Activated CD8-positive, alpha-beta memory T cell treated with anti-CD3 and anti-CD28 coated beads, Interleukin-2, amount 50 U/mL, for 1 hour (primary cell): ENCODE measurements at regions not wholly inside any gene's neighbourhood (a gene's known extent, or its start where the extent isn't known, plus 50 kb on each side); places are given as distances from the start of the nearest gene placed in this dataset.
A peak's percentile ranks its signal among the peaks of the same experiment; 100 is the strongest.
"Not testable (repeated sequence)": the region's sequence is repeated elsewhere in the genome, so short reads cannot be mapped to it uniquely, and the experiment has no call there.

Source experiments
- DNase-seq: peaks from one replicate; pipeline ENCODE4 v3.0.0-alpha.2; 2020; ENCODE audit errors: extremely low read depth

DNA sequence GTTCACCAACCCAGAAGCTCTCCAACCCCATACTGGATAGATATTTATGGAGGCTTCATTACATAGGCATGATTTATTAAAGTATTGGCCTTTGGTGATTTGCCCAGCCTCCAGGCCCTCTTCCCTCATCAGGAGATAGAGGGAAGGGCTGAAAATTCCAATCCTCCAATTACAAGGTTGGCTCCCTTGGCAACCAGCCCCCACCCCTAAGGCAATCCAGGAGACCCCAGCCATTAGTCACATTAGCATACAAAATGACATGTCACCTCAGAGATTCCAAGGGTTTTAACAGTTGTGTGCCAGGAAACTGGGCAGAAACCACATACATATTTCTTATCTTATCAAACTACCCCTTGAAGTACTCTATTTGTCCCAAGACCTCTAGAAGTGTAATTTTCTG lies 210.0 kb downstream of the HINT1 start:
- no peak for DNase-seq

GRCh38 chr5:130954336-130954735 lies 210.7 kb downstream of the HINT1 start:
- DNase-seq, result no peak

DNA sequence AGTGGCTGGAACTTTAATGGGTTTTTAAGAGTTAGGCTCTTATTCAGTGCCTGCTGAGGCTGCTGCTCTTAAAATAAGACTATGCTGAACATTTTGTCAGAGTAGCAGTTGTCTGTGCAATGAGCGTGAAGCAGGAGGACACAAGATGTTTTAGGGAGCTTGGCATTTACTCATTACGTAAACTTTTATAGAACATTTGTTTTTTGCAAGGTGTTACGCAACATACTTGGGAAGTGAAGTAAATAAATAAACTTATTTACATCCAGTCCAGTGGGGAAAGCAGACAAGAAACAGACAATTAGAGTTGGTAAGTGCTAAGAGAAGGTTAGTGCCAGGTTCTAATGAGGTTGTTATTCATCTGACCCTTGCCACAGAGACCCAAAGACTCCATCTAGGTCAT lies 226.0 kb downstream of the HINT1 start:
- DNase-seq, result no peak

GRCh38 chr5:130937046-130937445 lies 228.0 kb downstream of the HINT1 start:
- DNase-seq, result no peak

DNA sequence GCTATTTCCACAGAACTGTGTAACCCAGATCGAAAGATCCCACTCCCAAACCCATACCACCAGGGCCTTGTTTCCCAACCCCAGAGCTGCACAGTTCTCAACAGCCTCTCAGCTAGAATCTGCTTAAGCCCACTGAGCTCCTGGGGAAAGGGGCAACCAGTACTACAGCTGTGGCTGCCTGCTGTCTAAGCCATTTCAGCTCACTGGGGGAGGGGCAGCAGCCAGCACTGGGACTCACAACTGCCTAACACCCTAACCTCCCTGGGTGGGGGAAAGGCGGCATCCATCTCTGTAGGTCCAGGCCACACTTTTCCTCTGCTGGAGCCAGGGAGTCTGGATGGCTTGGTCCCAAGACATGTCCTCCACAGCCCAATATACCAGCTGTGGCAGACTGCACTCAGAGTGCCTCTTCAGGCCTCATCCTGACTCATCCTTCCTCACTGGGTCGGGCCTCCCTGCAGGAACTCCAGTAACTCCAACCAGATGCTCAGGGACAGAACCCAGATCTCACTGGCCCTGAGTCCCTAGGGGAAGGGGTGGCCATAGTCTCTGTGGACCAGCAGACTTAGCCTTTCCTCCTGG lies 241.4 kb downstream of the HINT1 start:
- no peak for DNase-seq

- DNase-seq, result no peak
Observed at GRCh38 chr5:130912088-130912487, 253.0 kb downstream of the HINT1 start.

DNA sequence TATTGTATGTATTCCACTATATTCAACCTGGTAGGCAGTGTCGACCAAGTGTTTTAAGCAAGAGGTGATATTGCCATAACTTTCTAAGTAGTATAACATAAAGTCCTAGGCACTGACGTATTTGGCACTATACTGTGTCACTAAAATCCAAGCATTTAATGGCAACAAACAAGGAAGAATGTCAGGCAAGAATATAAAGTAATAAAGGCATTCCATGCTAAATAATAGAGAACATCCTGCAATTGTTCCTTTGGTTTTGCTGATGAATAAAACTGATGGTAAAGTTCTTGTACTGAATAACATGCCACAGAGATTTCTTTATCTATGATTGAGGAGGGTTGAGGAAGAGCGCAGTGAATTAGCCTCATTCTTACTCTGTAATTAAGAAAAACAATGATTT lies 256.9 kb downstream of the HINT1 start:
- no peak for DNase-seq

GRCh38 chr5:130897537-130898195 lies 267.4 kb downstream of the HINT1 start:
- not testable (repeated sequence) for DNase-seq

GRCh38 chr5:130897181-130897536 lies 267.9 kb downstream of the HINT1 start:
- not testable (repeated sequence) for DNase-seq

DNA sequence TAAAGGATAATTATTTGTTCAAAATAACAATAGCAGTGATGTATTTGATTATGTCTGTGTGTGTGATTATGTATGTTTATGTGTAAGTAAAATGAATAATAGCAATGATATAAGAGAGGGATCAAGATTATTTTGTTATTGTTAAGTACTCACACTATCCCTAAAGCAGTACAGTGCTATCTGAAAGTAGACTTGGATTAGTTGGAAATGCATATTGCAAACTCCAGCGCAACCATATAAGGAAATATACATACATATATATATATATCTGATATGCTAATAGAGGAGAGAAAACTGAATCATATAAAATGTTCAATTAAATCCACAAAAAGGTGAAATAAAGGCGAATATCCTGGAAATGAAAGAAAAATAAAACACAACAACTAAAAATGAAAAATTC lies 268.4 kb downstream of the HINT1 start:
- DNase-seq, result no peak

GRCh38 chr5:130893006-130893405 lies 272.1 kb downstream of the HINT1 start:
- no peak for DNase-seq

GRCh38 chr5:130890610-130891009 lies 274.4 kb downstream of the HINT1 start:
- no peak for DNase-seq

GRCh38 chr5:130885691-130886090 lies 279.4 kb downstream of the HINT1 start:
- DNase-seq, result no peak

DNA sequence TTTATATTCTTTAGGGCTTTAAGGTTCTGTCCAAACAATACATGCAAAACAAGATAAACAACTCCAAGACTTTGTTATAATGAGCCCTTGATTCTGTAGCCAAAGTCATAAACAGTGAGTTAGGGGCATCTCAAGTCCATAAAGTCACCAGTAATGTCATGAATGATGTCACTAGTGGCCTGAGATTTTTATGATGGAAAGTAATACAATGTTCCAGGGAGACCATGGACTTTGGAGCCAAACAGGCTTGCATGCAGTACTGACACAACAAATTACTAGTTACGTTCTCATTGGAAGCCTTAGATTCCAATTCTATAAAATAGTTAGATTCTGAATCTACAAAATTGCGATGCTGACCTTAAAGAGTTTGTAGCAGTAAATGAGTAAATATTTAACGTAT lies 280.0 kb downstream of the HINT1 start:
- DNase-seq, result no peak

DNA sequence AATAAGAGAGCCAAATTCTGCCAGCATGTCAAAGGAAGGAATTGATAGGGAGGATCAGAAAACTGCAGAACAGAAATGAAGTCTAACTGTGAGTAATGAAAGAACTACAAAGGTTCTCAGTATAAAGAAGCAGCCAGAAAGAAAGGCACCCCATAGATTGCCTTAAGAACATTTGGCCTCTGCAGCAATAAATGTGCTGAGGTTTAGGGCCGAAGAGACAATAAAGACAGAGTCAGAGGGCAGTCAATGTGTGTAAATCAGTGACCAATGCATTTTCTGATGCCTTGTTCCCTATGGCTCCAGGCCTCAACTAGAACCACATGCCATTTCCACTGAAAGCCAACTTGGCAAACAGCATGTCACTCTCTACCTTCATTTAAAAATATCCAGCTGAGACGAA lies 281.0 kb downstream of the HINT1 start:
- DNase-seq, result no peak

GRCh38 chr5:130875656-130876055 lies 289.4 kb downstream of the HINT1 start:
- DNase-seq, result no peak

- DNase-seq, result no peak
Observed at GRCh38 chr5:130874861-130875417, 290.1 kb downstream of the HINT1 start.

- peak; percentile 1 for DNase-seq
Observed at GRCh38 chr5:130871346-130872086, 293.5 kb downstream of the HINT1 start.

DNA sequence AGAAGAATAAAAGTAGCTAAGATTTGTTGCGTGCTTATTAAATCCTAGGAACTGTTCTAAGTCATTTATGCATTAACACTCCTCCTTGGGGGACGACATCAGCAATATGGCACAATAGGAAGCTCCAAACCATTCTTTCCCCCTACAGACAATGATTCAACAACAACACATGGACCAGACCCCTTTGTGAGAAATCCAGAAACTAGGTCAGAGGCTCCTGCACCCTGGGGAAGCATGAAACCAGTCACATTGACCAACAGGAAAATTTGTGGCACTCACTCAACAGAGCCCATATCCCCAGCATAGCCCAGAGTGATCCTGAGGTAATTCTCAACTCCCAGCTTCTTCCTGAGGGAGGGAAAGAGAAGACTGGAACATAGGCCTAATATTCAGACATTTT lies 294.4 kb downstream of the HINT1 start:
- no peak for DNase-seq

DNA sequence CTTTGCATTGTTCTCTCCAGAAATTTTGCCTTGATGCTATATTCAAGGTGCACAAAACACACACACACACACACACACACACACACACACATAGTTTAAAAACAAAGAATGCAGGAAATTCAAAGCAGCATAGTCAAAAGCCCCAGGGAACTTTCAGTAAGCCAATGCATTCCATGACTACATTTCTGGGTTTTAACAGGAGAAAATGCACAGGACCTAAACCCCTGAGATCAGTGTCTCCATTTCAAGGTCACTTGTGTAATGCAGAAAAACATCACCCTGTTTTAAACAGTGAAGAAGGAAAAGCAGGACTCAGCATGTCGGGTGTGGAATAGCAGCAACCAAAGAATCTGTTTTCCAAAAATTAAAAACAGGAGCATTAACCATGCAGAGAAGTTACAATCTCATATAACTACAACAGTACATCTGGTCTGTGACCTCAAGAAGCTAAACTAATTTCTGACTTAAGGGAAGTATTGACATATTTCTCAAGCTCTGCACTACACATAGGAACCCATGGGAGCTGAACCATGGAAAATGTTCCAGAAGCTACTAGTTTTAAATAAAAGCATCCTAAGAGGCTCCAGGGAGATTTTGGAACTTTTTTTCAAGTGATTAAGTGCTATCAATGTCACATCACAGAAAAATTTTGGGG lies 296.7 kb downstream of the HINT1 start:
- no peak for DNase-seq

- no peak for DNase-seq
Observed at GRCh38 chr5:130845049-130845765, 319.8 kb downstream of the HINT1 start.
